Ishikawa (cell line): ENCODE measurements at regions not wholly inside any gene's neighbourhood (a gene's known extent, or its start where the extent isn't known, plus 50 kb on each side); places are given as distances from the start of the nearest gene placed in this dataset.

Source experiments
- EGR1 ChIP-seq: IDR thresholded peaks from 2 replicates; pipeline ENCODE4 v1.6.1; 2012
- EP300 ChIP-seq: IDR thresholded peaks from 2 replicates; pipeline ENCODE4 v1.6.1; 2012; ENCODE audit warnings: borderline replicate concordance
- MAX ChIP-seq: IDR thresholded peaks from 2 replicates; pipeline ENCODE4 v1.6.1; 2012
- RAD21 ChIP-seq: IDR thresholded peaks from 2 replicates; pipeline ENCODE4 v1.6.1; 2012; ENCODE audit warnings: low read depth

DNA sequence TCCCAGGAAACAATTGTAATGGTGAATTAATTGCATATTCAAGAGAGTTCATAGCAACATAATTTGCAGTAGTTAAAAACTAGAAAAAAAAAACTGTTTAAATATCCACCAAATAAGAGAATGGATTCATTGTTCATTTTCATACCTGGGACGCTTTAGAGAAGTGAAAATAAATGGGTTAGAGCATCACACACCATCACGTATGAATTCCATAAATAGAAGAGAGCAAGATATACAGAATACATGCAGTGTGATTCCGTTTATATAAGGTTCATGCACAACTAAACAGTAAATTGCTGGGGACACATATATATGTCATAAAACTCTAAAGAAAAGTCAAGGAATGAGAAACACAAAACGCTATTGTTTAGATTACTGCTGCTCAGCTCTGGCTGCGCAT is 577.0 kb upstream of the KCNMB2 start:
- TF ChIP-seq EP300: no peak
- no peak for TF ChIP-seq RAD21
- TF ChIP-seq EGR1: no peak
- TF ChIP-seq MAX: no peak
